RCC 7860 (cell line): ENCODE measurements at regions not wholly inside any gene's neighbourhood (a gene's known extent, or its start where the extent isn't known, plus 50 kb on each side); places are given as distances from the start of the nearest gene placed in this dataset.

Experiments used
- DNase-seq: peaks from one replicate; pipeline ENCODE4 v3.0.0-alpha.2; 2015; ENCODE audit warnings: low spot score
- FAIRE-seq: peaks from 2 replicates; lab custom pipeline; 2012; peaks lifted over from hg19 to GRCh38; lab: Jason Lieb, UNC

GRCh38 chr2:6787376-6787775 is 78.3 kb downstream of the CMPK2 start:
- DNase-seq (no peak), FAIRE-seq (no peak)

- FAIRE-seq = no peak
These were observed 77.1 kb downstream of the CMPK2 start for GRCh38 chr2:6788614-6789013.

GRCh38 chr2:6789559-6790138 is 76.1 kb downstream of the CMPK2 start:
- DNase-seq = no peak
- no peak for FAIRE-seq

More at GRCh38 chr2:6788614-6789013, 77.1 kb downstream of the CMPK2 start:
- no peak for DNase-seq

DNA sequence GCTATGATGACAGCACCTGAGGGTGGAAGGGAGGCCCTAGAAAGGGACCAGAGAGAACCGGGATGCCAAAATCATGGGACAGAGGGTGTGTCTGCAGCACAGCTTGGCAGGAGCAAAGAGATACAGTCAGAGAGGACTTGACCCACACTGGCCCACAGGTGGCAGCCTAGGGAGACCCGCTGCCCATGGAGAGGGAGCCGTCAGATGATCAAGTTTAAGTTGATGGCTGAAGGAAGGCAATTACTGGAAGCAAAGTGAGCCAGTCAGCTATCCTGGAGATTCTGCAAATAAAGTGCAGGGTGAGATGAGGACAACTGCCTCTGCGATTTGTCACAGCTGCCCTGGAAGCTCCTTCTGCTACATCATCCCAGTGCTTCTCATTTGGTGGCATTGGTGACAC is 74.0 kb downstream of the CMPK2 start:
- FAIRE-seq (no peak), DNase-seq (no peak)

DNA sequence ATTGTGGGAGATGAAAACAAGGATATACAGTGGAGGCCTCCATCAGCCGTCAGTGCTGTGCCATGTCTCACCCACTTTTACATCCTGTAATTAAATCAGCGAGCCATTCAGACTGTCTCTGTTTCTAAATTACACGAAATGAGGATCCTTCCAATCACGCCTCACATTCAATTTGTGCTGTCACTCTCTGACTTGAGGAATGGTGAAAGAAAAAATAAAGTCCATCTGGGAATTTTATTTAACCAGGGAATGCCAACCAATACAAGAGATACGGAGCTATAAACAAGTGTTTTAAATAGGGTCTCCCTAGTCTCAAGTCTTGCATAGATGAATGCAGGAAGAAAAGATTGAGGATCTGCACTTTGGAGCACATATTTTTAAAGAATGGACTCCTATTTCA is 72.8 kb downstream of the CMPK2 start:
- FAIRE-seq (no peak), DNase-seq (no peak)

GRCh38 chr2:6793371-6793770 is 72.3 kb downstream of the CMPK2 start:
- FAIRE-seq (no peak), DNase-seq (no peak)

DNA sequence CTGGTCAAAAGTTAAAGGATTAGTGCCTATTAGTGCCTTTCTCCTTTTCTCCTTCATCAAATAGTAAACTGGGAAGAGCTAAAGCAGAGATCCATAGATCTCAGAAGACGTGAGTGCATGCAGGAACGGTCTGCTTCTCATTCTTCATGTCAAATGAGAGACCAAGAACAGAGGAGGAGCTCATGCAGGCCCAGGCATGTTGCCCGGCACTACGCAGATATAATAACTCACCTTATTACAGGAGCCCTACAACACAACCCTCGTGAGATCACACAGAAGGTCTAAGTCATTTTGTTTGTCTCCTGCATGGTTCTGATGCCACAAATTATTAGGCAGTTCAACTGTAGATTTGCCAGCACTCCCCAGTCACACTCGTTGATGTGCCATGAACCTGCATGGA is 71.8 kb downstream of the CMPK2 start:
- no peak for DNase-seq
- FAIRE-seq = no peak

DNA sequence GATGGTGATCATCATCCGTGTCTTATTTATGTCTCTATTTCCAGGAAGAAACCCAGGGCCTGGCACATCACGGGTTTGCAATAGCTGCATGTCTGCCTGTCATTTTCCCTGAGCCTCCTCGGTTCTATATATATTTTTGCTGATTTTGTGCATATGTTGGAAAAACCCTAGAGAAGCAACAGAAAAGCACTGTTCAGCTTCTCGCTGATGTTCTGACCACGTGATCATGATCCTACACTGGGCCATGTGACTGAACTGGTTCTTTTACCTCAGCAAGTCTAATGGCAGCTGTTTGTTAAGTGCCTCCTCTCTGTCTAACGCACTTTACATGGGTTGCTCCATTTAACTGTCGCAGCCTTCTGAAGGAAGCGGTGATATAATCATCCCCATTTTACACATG is 71.3 kb downstream of the CMPK2 start:
- DNase-seq (no peak), FAIRE-seq (no peak)
